A673 (cell line): ENCODE measurements at regions not wholly inside any gene's neighbourhood (a gene's known extent, or its start where the extent isn't known, plus 50 kb on each side); places are given as distances from the start of the nearest gene placed in this dataset.
"Not testable (repeated sequence)": the region's sequence is repeated elsewhere in the genome, so short reads cannot be mapped to it uniquely, and the experiment has no call there.

Experiments
- BruUV-seq: library from RNA; stranded (reverse); fragments of 400-500 nt; replicated peaks from 2 replicates; lab custom pipeline; 2021; lab: Mats Ljungman, UMichigan
- CTCF ChIA-PET: fragments of 300-600 bp; sonication (Branson Sonifier 250); formaldehyde crosslinking; loops from one replicate; lab custom pipeline; 2022; ENCODE audit warnings: antibody characterized with exemption; lab: Charles Lee
- POLR2A ChIA-PET: fragments of 300-600 bp; sonication (Branson Sonifier 250); formaldehyde crosslinking; loops from one replicate; lab custom pipeline; 2022; ENCODE audit warnings: antibody characterized with exemption; ENCODE audit not compliant: low non-redundant PET; lab: Charles Lee
- DNase-seq: peaks from one replicate; pipeline ENCODE4 v3.0.0-alpha.2; 2015; ENCODE audit warnings: low spot score
- H3K27ac ChIP-seq: fragments of 200-600 bp; sonication (generic); 2 replicates; pipeline ENCODE4 v1.5.1; 2016; ENCODE audit warnings: mixed run types, low read depth, mild to moderate bottlenecking, mixed read lengths, antibody characterized with exemption, low read length; ENCODE audit not compliant: poor library complexity, severe bottlenecking
- H3K27me3 ChIP-seq: fragments of 200-600 bp; sonication (generic); replicated peaks from 2 replicates; pipeline ENCODE4 v1.6.1; 2017; ENCODE audit warnings: mixed run types, low read depth, mild to moderate bottlenecking, mixed read lengths, antibody characterized with exemption, low read length; ENCODE audit not compliant: insufficient read depth, poor library complexity
- H3K36me3 ChIP-seq: fragments of 200-600 bp; sonication (generic); 2 replicates; pipeline ENCODE4 v1.6.1; 2016; ENCODE audit warnings: mixed run types, mild to moderate bottlenecking, mixed read lengths, antibody characterized with exemption, low read length; ENCODE audit not compliant: insufficient read depth, poor library complexity, severe bottlenecking
- H3K4me1 ChIP-seq: fragments of 200-600 bp; sonication (generic); 2 replicates; pipeline ENCODE4 v1.6.1; 2017; ENCODE audit warnings: mixed run types, mild to moderate bottlenecking, mixed read lengths, antibody characterized with exemption, low read length; ENCODE audit not compliant: insufficient read depth, poor library complexity, severe bottlenecking
- H3K4me3 ChIP-seq: fragments of 200-600 bp; sonication (generic); 2 replicates; pipeline ENCODE4 v1.5.1; 2016; ENCODE audit warnings: low read depth, mixed run types, mild to moderate bottlenecking, mixed read lengths, low read length; ENCODE audit not compliant: poor library complexity, severe bottlenecking
- H3K9me3 ChIP-seq: fragments of 200-600 bp; sonication (generic); 2 replicates; pipeline ENCODE4 v1.6.1; 2016; ENCODE audit warnings: mixed run types, low read depth, mild to moderate bottlenecking, mixed read lengths, antibody characterized with exemption, low read length; ENCODE audit not compliant: poor library complexity, severe bottlenecking
- EZH2 ChIP-seq: fragments of 200-600 bp; sonication (generic); IDR thresholded peaks from 2 replicates; pipeline ENCODE4 v1.6.1; 2017; ENCODE audit warnings: borderline replicate concordance, low read depth, mild to moderate bottlenecking, mixed read lengths, antibody characterized with exemption, low read length; ENCODE audit not compliant: poor library complexity, severe bottlenecking
- intact Hi-C: fragments of 100-400 bp; cut with micrococcal nuclease; formaldehyde crosslinking; loops from one replicate; pipeline ENCODE4 v1.10.0; 2022; ENCODE audit not compliant: unreplicated experiment
- TF ChIP-seq, protein P1 (sequence below): fragments of 300-800, 200-600 bp; sonication (generic); conservative IDR thresholded peaks from 2 replicates; pipeline ENCODE4 v1.5.1; 2017; ENCODE audit warnings: low read depth, mild to moderate bottlenecking, antibody characterized with exemption, low read length, moderate library complexity, mixed read lengths

DNA sequence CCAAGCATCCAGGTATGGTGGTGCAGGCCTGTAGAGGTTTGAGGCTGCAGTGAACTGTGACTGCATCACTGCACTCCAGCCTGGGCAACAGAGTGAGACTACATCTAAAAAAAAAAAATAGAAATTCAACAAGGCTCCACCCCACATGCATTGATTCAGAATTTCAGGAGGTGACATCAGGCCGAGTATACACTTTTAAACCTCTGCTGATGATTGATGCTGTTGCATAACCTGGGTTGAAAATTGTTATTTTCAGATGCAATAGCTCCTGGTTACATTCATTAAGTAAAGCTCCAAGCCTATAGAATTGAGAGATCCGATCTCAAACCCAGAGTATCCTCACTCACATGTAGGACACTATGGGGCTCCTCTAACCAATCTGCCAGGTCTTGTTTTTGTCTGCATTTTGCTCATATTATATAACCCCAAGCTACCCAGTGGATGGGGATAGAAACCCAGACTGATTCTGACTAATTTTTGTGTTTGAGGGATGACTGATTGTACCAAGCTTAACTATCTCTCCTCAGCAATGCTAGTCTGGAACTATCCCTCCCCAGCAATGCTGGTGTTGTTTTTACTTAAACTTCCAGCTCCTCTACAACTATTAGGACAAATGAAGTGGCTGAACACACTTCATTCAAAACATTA is 123.5 kb upstream of the PREP start:
- no peaks in the 10 kb centered on the region for H3K9me3 ChIP-seq
- no peak for DNase-seq
- TF ChIP-seq EZH2: no peak
- TF ChIP-seq, protein P1, sequence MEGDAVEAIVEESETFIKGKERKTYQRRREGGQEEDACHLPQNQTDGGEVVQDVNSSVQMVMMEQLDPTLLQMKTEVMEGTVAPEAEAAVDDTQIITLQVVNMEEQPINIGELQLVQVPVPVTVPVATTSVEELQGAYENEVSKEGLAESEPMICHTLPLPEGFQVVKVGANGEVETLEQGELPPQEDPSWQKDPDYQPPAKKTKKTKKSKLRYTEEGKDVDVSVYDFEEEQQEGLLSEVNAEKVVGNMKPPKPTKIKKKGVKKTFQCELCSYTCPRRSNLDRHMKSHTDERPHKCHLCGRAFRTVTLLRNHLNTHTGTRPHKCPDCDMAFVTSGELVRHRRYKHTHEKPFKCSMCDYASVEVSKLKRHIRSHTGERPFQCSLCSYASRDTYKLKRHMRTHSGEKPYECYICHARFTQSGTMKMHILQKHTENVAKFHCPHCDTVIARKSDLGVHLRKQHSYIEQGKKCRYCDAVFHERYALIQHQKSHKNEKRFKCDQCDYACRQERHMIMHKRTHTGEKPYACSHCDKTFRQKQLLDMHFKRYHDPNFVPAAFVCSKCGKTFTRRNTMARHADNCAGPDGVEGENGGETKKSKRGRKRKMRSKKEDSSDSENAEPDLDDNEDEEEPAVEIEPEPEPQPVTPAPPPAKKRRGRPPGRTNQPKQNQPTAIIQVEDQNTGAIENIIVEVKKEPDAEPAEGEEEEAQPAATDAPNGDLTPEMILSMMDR: no peak
- BruUV-seq: no TSS peak
- intact Hi-C loops: no loop called here
- POLR2A ChIA-PET: no interaction called here
- no peak overlapping the region for H3K27ac ChIP-seq
- H3K4me1 ChIP-seq: no peaks in the 10 kb centered on the region
- H3K36me3 ChIP-seq: no peaks in the 10 kb centered on the region
- CTCF ChIA-PET: no interaction called here
- H3K4me3 ChIP-seq: no peak overlapping the region
- H3K27me3 ChIP-seq: no peaks in the 10 kb centered on the region

DNA sequence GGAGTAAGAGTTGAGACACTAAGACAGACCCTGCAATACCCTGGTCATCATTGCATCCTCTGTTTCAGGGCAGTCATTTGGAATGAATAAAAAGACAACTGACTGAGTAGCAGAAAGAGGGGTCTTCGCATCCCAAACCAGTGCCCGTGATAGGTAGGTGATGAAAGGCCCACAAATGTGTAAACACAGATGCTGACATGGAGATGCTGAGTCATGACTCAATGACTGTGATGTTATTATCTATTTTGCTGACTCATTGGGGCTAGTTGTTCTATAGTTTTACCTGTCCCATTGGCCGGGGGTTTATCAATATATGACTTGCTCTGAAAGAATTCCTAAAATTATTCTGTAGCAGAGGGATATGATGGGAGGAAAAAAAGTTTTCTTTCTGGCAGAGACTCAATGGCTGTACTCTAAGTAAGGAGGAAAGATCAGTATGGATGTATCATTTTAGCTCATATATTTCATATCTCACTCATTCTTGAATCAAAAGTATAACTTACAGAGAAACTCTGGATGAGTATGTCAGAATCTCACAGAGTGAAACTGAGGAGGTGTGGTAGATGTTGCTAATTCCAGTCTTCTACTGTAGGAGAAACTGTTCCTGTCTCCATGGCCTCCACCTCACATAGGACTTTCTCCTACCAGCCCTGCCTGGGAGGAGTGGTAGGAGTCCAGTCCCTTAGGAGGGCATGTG is 119.9 kb upstream of the PREP start:
- CTCF ChIA-PET: no interaction called here
- DNase-seq: no peak
- no peak overlapping the region for H3K4me3 ChIP-seq
- no peaks in the 10 kb centered on the region for H3K4me1 ChIP-seq
- H3K27ac ChIP-seq: no peak overlapping the region
- no peaks in the 10 kb centered on the region for H3K9me3 ChIP-seq
- POLR2A ChIA-PET: no interaction called here
- intact Hi-C loops: no loop called here
- no peaks in the 10 kb centered on the region for H3K27me3 ChIP-seq
- BruUV-seq: no TSS peak
- no peaks in the 10 kb centered on the region for H3K36me3 ChIP-seq
- TF ChIP-seq, protein P1: no peak
- no peak for TF ChIP-seq EZH2

DNA sequence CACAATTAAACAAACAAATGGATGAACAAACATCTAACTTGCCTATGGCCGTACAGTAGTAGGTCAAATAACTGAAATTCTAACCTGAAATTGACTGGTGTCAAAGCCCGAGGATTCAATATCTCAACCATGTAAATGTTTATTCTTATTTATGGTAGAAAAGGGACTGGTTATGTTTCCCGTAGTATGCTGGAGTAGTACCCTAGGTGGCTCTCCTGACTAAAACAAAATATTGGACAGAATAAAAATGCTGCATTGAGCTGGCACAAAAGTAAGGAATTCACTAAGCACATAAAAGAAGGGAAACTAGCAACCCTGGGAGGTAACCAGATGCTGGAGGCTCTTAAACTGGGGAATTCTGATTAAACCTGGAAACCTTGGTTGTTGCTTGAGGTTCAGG is 117.1 kb upstream of the PREP start:
- no peaks in the 10 kb centered on the region for H3K4me1 ChIP-seq
- no peak overlapping the region for H3K27ac ChIP-seq
- ChIA-PET POLR2A (no interaction called here), CTCF (no interaction called here)
- no TSS peak for BruUV-seq
- no peaks in the 10 kb centered on the region for H3K36me3 ChIP-seq
- TF ChIP-seq, protein P1: no peak
- no peak for TF ChIP-seq EZH2
- H3K4me3 ChIP-seq: no peak overlapping the region
- no peaks in the 10 kb centered on the region for H3K27me3 ChIP-seq
- H3K9me3 ChIP-seq: no peaks in the 10 kb centered on the region
- intact Hi-C loops: no loop called here
- no peak for DNase-seq

DNA sequence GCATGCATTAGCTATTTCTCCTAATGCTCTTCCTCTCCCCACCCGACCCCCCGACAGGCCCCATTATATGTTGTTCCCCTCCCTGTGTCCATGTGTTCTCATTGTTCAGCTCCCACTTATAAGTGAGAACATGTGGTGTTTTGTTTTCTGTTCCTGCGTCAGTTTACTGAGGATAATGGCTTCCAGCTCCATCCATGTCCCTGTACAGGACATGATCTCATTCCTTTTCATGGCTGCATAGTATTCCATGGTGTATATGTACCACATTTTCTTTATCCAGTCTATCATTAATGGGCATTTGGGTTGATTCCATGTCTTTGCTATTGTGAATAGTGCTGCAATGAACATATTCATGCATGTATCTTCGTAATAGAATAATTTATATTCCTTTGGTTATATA is 116.1 kb upstream of the PREP start:
- CTCF ChIA-PET, intact Hi-C loops, H3K27me3 ChIP-seq, H3K36me3 ChIP-seq, H3K27ac ChIP-seq, BruUV-seq, DNase-seq, POLR2A ChIA-PET, H3K4me1 ChIP-seq, H3K9me3 ChIP-seq, H3K4me3 ChIP-seq: not testable (repeated sequence)
